SK-N-MC (cell line): ENCODE measurements at regions not wholly inside any gene's neighbourhood (a gene's known extent, or its start where the extent isn't known, plus 50 kb on each side); places are given as distances from the start of the nearest gene placed in this dataset.

Source experiments
- EZH2 ChIP-seq: fragments of 200-600 bp; sonication (generic); IDR thresholded peaks from one replicate; pipeline ENCODE4 v1.6.1; 2017; ENCODE audit warnings: antibody characterized with exemption
- FOXP2 ChIP-seq: optimal IDR thresholded peaks from 2 replicates; pipeline ENCODE3; 2011; ENCODE audit warnings: mild to moderate bottlenecking, moderate library complexity; ENCODE audit not compliant: insufficient read depth; ENCODE audit errors: extremely low read length, control extremely low read depth
- POLR2AphosphoS5 ChIP-seq: IDR thresholded peaks from 2 replicates; pipeline ENCODE4 v1.6.1; 2012; ENCODE audit warnings: mild to moderate bottlenecking, low read depth, low read length, borderline replicate concordance

- no peak for TF ChIP-seq EZH2
- TF ChIP-seq POLR2AphosphoS5 = no peak
- no peak for TF ChIP-seq FOXP2
Measured at GRCh38 chr7:156589808-156590207, 50.8 kb upstream of the RNF32 start.
